Vagina (tissue), 2 donors: ENCODE measurements at regions not wholly inside any gene's neighbourhood (a gene's known extent, or its start where the extent isn't known, plus 50 kb on each side); places are given as distances from the start of the nearest gene placed in this dataset.

Source experiments
- DNase-seq, 2 donors: peaks; one replicate each; pipeline ENCODE4 v3.0.0-alpha.2; 2017; ENCODE audit errors: extremely low spot score in 2 of 2
- H3K27ac ChIP-seq: fragments of 200-600 bp; sonication (generic); one replicate; pipeline ENCODE4 v1.5.1; 2019
- H3K27me3 ChIP-seq: fragments of 200-600 bp; sonication (generic); one replicate; pipeline ENCODE4 v1.5.1; 2019
- H3K36me3 ChIP-seq, 2 donors: fragments of 200-600 bp; sonication (generic); one replicate each; pipeline ENCODE4 v1.5.1; 2017 to 2019
- H3K4me1 ChIP-seq: fragments of 200-600 bp; sonication (generic); one replicate; pipeline ENCODE4 v1.5.1; 2019
- H3K4me3 ChIP-seq, 2 donors: fragments of 200-600 bp; sonication (generic); 1 replicate in 1 of 2; 2 replicates in 1 of 2; pipeline ENCODE4 v1.5.1; 2016 to 2019
- H3K9me3 ChIP-seq: fragments of 200-600 bp; sonication (generic); one replicate; pipeline ENCODE4 v1.5.1; 2019
- POLR2A ChIP-seq, 2 donors: fragments of 450-650 bp; IDR thresholded peaks; one replicate each; pipeline ENCODE4 v1.6.1; 2017; ENCODE audit warnings: antibody characterized with exemption in 2 of 2, mild to moderate bottlenecking in 2 of 2, moderate library complexity in 2 of 2
- POLR2AphosphoS5 ChIP-seq, 2 donors: sonication (generic); formaldehyde crosslinking; IDR thresholded peaks; one replicate each; pipeline ENCODE4 v1.9.0; 2017; ENCODE audit warnings: antibody characterized with exemption in 2 of 2, mild to moderate bottlenecking in 2 of 2, low read depth in 1 of 2; ENCODE audit not compliant: insufficient read depth in 1 of 2
- intact Hi-C: fragments of 100-400 bp; cut with DNase I; formaldehyde crosslinking; loops from one replicate; pipeline ENCODE4 v1.15.1; 2023
- TF ChIP-seq, protein P1 (sequence below), 3 experiments: fragments of 450-650 bp in 2 of 3; fragments of 200-600 bp in 1 of 3; sonication (generic) in 1 of 3; IDR thresholded peaks; one replicate each; pipeline ENCODE4 v1.5.1; 2017 to 2019; ENCODE audit warnings: antibody characterized with exemption in 3 of 3, mild to moderate bottlenecking in 2 of 3, moderate library complexity in 2 of 3

GRCh38 chr5:88119535-88120125, 149.0 kb downstream of the TMEM161B start:
- no peaks in the 10 kb centered on the region for H3K27me3 ChIP-seq
- no peak for DNase-seq
- H3K4me3 ChIP-seq: no peak overlapping the region
- no peak for TF ChIP-seq POLR2A (IDR thresholded peaks at IDR 0.05)
- no peak for TF ChIP-seq POLR2AphosphoS5 (IDR thresholded peaks at IDR 0.05; ENCODE audit: insufficient read depth in 1 of 2, low read depth in 1 of 2)
- intact Hi-C loops: no loop called here
- H3K27ac ChIP-seq: no peak overlapping the region
- no peaks in the 10 kb centered on the region for H3K4me1 ChIP-seq
- H3K36me3 ChIP-seq: no peaks in the 10 kb centered on the region
- H3K9me3 ChIP-seq: no peaks in the 10 kb centered on the region

DNA sequence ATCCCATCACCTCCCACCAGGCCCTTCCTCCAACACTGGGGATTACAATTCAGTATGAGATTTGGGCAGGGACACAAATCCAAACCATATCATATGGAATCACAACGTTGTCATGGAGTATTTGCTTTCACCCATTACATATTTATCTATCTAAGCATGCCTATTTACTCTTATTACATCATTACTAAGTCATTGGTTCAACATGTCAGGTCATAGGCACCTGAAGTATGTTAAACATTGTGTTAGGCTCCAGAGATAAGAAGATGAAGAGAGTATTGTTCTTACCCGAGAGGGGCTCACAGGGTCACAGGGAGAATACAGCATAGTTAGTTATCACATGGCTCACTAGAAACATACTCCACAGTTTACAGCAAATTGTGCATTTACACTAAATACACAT, 150.5 kb downstream of the TMEM161B start:
- Histone ChIP-seq H3K4me1 (no peaks in the 10 kb centered on the region), H3K36me3 (no peaks in the 10 kb centered on the region), H3K4me3 (no peak overlapping the region), H3K27me3 (no peaks in the 10 kb centered on the region), H3K9me3 (no peaks in the 10 kb centered on the region), H3K27ac (no peak overlapping the region)
- intact Hi-C loops: no loop called here
- no peak for DNase-seq
- TF ChIP-seq POLR2A (IDR thresholded peaks at IDR 0.05) (no peak), POLR2AphosphoS5 (IDR thresholded peaks at IDR 0.05; ENCODE audit: insufficient read depth in 1 of 2, low read depth in 1 of 2) (no peak)
- TF ChIP-seq, protein P1, sequence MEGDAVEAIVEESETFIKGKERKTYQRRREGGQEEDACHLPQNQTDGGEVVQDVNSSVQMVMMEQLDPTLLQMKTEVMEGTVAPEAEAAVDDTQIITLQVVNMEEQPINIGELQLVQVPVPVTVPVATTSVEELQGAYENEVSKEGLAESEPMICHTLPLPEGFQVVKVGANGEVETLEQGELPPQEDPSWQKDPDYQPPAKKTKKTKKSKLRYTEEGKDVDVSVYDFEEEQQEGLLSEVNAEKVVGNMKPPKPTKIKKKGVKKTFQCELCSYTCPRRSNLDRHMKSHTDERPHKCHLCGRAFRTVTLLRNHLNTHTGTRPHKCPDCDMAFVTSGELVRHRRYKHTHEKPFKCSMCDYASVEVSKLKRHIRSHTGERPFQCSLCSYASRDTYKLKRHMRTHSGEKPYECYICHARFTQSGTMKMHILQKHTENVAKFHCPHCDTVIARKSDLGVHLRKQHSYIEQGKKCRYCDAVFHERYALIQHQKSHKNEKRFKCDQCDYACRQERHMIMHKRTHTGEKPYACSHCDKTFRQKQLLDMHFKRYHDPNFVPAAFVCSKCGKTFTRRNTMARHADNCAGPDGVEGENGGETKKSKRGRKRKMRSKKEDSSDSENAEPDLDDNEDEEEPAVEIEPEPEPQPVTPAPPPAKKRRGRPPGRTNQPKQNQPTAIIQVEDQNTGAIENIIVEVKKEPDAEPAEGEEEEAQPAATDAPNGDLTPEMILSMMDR (IDR thresholded peaks at IDR 0.05): no peak

GRCh38 chr5:88117546-88117945, 151.1 kb downstream of the TMEM161B start:
- no peak overlapping the region for H3K27ac ChIP-seq
- no peaks in the 10 kb centered on the region for H3K4me1 ChIP-seq
- intact Hi-C loops: no loop called here
- no peaks in the 10 kb centered on the region for H3K9me3 ChIP-seq
- H3K27me3 ChIP-seq: no peaks in the 10 kb centered on the region
- H3K4me3 ChIP-seq: no peak overlapping the region
- no peak for DNase-seq
- no peaks in the 10 kb centered on the region for H3K36me3 ChIP-seq
- no peak for TF ChIP-seq POLR2AphosphoS5 (IDR thresholded peaks at IDR 0.05; ENCODE audit: insufficient read depth in 1 of 2, low read depth in 1 of 2)
- TF ChIP-seq, protein P1 (IDR thresholded peaks at IDR 0.05): no peak
- TF ChIP-seq POLR2A (IDR thresholded peaks at IDR 0.05): no peak

DNA sequence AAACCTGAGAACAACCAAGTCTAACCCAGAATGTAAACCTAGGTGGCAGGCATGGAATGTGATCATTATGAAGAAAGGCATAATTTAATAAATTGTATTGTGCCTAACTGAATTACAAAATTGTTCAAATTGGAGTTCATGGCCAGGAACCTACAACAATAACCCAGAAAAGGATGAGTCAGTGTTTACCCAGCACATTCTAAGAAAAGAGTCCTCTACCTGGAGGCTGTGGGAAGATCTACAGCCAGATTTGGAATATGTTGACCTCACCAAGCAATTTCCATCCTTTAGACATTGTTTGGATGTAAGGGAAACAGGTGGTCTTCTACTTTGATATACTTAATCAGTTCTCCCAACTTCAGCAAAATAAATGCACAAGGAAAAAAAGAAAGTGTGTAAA, 152.2 kb downstream of the TMEM161B start:
- H3K9me3 ChIP-seq: no peaks in the 10 kb centered on the region
- TF ChIP-seq POLR2A (IDR thresholded peaks at IDR 0.05) (no peak), POLR2AphosphoS5 (IDR thresholded peaks at IDR 0.05; ENCODE audit: insufficient read depth in 1 of 2, low read depth in 1 of 2) (no peak)
- TF ChIP-seq, protein P1 (IDR thresholded peaks at IDR 0.05): no peak
- intact Hi-C loops: no loop called here

GRCh38 chr5:88115211-88115610, 153.4 kb downstream of the TMEM161B start:
- no peaks in the 10 kb centered on the region for H3K9me3 ChIP-seq
- DNase-seq: no peak
- no peaks in the 10 kb centered on the region for H3K36me3 ChIP-seq
- H3K27ac ChIP-seq: no peak overlapping the region
- H3K4me1 ChIP-seq: no peaks in the 10 kb centered on the region
- H3K4me3 ChIP-seq: no peak overlapping the region
- intact Hi-C loops: no loop called here
- TF ChIP-seq POLR2AphosphoS5 (IDR thresholded peaks at IDR 0.05; ENCODE audit: insufficient read depth in 1 of 2, low read depth in 1 of 2) (no peak), POLR2A (IDR thresholded peaks at IDR 0.05) (no peak)
- TF ChIP-seq, protein P1 (IDR thresholded peaks at IDR 0.05): no peak
- no peaks in the 10 kb centered on the region for H3K27me3 ChIP-seq

More for the DNA sequence above, 152.2 kb downstream of the TMEM161B start:
- H3K27ac ChIP-seq: no peak overlapping the region
- H3K27me3 ChIP-seq: no peaks in the 10 kb centered on the region
- H3K36me3 ChIP-seq: no peaks in the 10 kb centered on the region
- no peak overlapping the region for H3K4me3 ChIP-seq
- no peaks in the 10 kb centered on the region for H3K4me1 ChIP-seq
- no peak for DNase-seq
